Adrenal gland (tissue), 9 donors: ENCODE measurements at regions not wholly inside any gene's neighbourhood (a gene's known extent, or its start where the extent isn't known, plus 50 kb on each side); places are given as distances from the start of the nearest gene placed in this dataset.

Source experiments
- DNase-seq, 7 donors: peaks; one replicate each; pipeline ENCODE4 v3.0.0-alpha.2; 2019 to 2020
- H3K27ac ChIP-seq, 5 donors: fragments of 200-600 bp; sonication (generic) in 4 of 5; 1 replicate in 3 of 5; 2 replicates in 2 of 5; pipeline versions ENCODE4 v1.5.1 to v1.8.0; 2016 to 2020; ENCODE audit warnings: mild to moderate bottlenecking in 1 of 5
- H3K27me3 ChIP-seq: fragments of 200-600 bp; 2 replicates; pipeline ENCODE4 v1.8.0; 2021
- H3K36me3 ChIP-seq, 2 donors: fragments of 200-600 bp; replicated peaks in 1 of 2; 1 replicate in 1 of 2; 2 replicates in 1 of 2; pipeline versions ENCODE4 v1.5.1 to v1.8.0; 2018 to 2022
- H3K4me1 ChIP-seq, 2 donors: fragments of 200-600 bp; replicated peaks in 1 of 2; 1 replicate in 1 of 2; 2 replicates in 1 of 2; pipeline versions ENCODE4 v1.5.1 to v1.8.0; 2018 to 2021
- H3K4me3 ChIP-seq, 4 donors: fragments of 200-600 bp; sonication (generic) in 3 of 4; one replicate each; pipeline ENCODE4 v1.5.1; 2016 to 2018
- H3K9me3 ChIP-seq, 3 donors: fragments of 200-600 bp; sonication (generic) in 1 of 3; replicated peaks in 1 of 3; 1 replicate in 2 of 3; 2 replicates in 1 of 3; pipeline versions ENCODE4 v1.5.1 to v1.8.0; 2016 to 2021
- CTCF ChIP-seq, 6 experiments: fragments of 450-650 bp in 4 of 6; fragments of 200-600 bp in 2 of 6; sonication (generic) in 1 of 6; IDR thresholded peaks; 1 replicate in 5 of 6; 2 replicates in 1 of 6; pipeline versions ENCODE4 v1.5.1 to v1.8.0; 2016 to 2021; ENCODE audit warnings: antibody characterized with exemption in 6 of 6, mild to moderate bottlenecking in 2 of 6, moderate library complexity in 1 of 6
- POLR2A ChIP-seq, 2 donors: fragments of 450-650 bp; IDR thresholded peaks; one replicate each; pipeline ENCODE4 v1.6.1; 2017; ENCODE audit warnings: antibody characterized with exemption in 2 of 2, mild to moderate bottlenecking in 2 of 2, moderate library complexity in 1 of 2
- WGBS, 4 donors: extraction: QIAGEN DNeasy Blood & Tissue Kit in 2 of 4; methylation state at CpG; one replicate each; pipeline versions ENCODE4 v1.1.5 to v1.1.7; 2013 to 2017; 5-methylcytosine and 5-hydroxymethylcytosine counted together
- intact Hi-C, 2 donors: fragments of 100-400 bp; cut with DNase I; formaldehyde crosslinking; loops; one replicate each; pipeline versions ENCODE4 v1.14.1 to v1.15.0; 2022 to 2023
- donor health status: healthy with polysubstance abuse.
- donor health status: Bipolar disorder and iron deficiency.
- donor health status: DM: yes; HTN: yes; CAD: no.
- donor health status: DM: no; HTN: no; CAD: no.
- donor health status: DM: no; HTN: no; CAD: no.

- TF ChIP-seq POLR2A (IDR thresholded peaks at IDR 0.05) (no peak), CTCF (IDR thresholded peaks at IDR 0.05) (no peak)
- H3K36me3 ChIP-seq: no peaks in the 10 kb centered on the region
- WGBS, 4 donors: 79 to 83% (median 82%) methylated on average over 12 of the region's 12 CpGs
- H3K4me3 ChIP-seq: no peak overlapping the region
- no peaks in the 10 kb centered on the region for H3K27me3 ChIP-seq
- no peaks in the 10 kb centered on the region for H3K4me1 ChIP-seq
- no peak for DNase-seq
- no peaks in the 10 kb centered on the region for H3K9me3 ChIP-seq
- intact Hi-C loops: no loop called here
- H3K27ac ChIP-seq: no peak overlapping the region
Measured at GRCh38 chr2:172213116-172213860, 110.6 kb upstream of the DLX2 start.

- WGBS, 4 donors: 92 to 93% (median 92%) methylated on average over 2 of the region's 2 CpGs
- no peak for TF ChIP-seq POLR2A (IDR thresholded peaks at IDR 0.05)
- no peak for TF ChIP-seq CTCF (IDR thresholded peaks at IDR 0.05)
- no peaks in the 10 kb centered on the region for H3K4me1 ChIP-seq
- H3K9me3 ChIP-seq: no peaks in the 10 kb centered on the region
- no peaks in the 10 kb centered on the region for H3K27me3 ChIP-seq
- DNase-seq: no peak
- H3K36me3 ChIP-seq: no peaks in the 10 kb centered on the region
- no peak overlapping the region for H3K27ac ChIP-seq
- H3K4me3 ChIP-seq: no peak overlapping the region
- intact Hi-C loops: no loop called here
Measured at GRCh38 chr2:172214252-172214651, 111.6 kb upstream of the DLX2 start.

- Histone ChIP-seq H3K36me3 (no peaks in the 10 kb centered on the region), H3K9me3 (no peaks in the 10 kb centered on the region), H3K4me1 (no peaks in the 10 kb centered on the region), H3K27me3 (no peaks in the 10 kb centered on the region), H3K4me3 (no peak overlapping the region), H3K27ac (no peak overlapping the region)
- TF ChIP-seq POLR2A (IDR thresholded peaks at IDR 0.05) (no peak), CTCF (IDR thresholded peaks at IDR 0.05) (no peak)
- 82 to 87% (median 86%) methylated on average over 8 to 15 of the region's 15 CpGs for WGBS, 4 donors
- intact Hi-C loops: no loop called here
- DNase-seq: no peak
Measured at GRCh38 chr2:172215172-172215935, 112.7 kb upstream of the DLX2 start.

- DNase-seq: no peak
- no peaks in the 10 kb centered on the region for H3K4me1 ChIP-seq
- H3K27ac ChIP-seq: no peak overlapping the region
- 60 to 65% (median 63%) methylated on average over 2 of the region's 2 CpGs for WGBS, 4 donors
- H3K4me3 ChIP-seq: no peak overlapping the region
- no peaks in the 10 kb centered on the region for H3K27me3 ChIP-seq
- H3K36me3 ChIP-seq: no peaks in the 10 kb centered on the region
- no peaks in the 10 kb centered on the region for H3K9me3 ChIP-seq
- TF ChIP-seq CTCF (IDR thresholded peaks at IDR 0.05) (no peak), POLR2A (IDR thresholded peaks at IDR 0.05) (no peak)
- intact Hi-C loops: no loop called here
Measured at GRCh38 chr2:172215936-172216335, 113.2 kb upstream of the DLX2 start.
